OCI-LY1 (cell line): ENCODE measurements at regions not wholly inside any gene's neighbourhood (a gene's known extent, or its start where the extent isn't known, plus 50 kb on each side); places are given as distances from the start of the nearest gene placed in this dataset.

Source experiments
- H2AFZ ChIP-seq: fragments of 200-600 bp; sonication (generic), shearing (Covaris generic); 2 replicates; pipeline ENCODE4 v1.6.0; 2014; ENCODE audit warnings: antibody characterized with exemption, mild to moderate bottlenecking, low read length
- H3F3A ChIP-seq: fragments of 200-600 bp; sonication (generic), shearing (Covaris generic); 2 replicates; pipeline ENCODE4 v1.6.0; 2014; ENCODE audit warnings: mild to moderate bottlenecking, antibody characterized with exemption, low read length, moderate library complexity; ENCODE audit not compliant: insufficient read depth
- H3K27ac ChIP-seq: fragments of 200-600 bp; sonication (generic); 2 replicates; pipeline ENCODE4 v1.5.1; 2014; ENCODE audit warnings: low read length, mixed run types, mild to moderate bottlenecking, low read depth; ENCODE audit not compliant: poor library complexity, severe bottlenecking
- H3K27me3 ChIP-seq: fragments of 200-600 bp; sonication (generic); 2 replicates; pipeline ENCODE4 v1.6.0; 2014; ENCODE audit warnings: antibody characterized with exemption, mild to moderate bottlenecking, low read length, moderate library complexity; ENCODE audit not compliant: insufficient read depth
- H3K36me3 ChIP-seq: fragments of 200-600 bp; sonication (generic); 2 replicates; pipeline ENCODE4 v1.6.1; 2014; ENCODE audit warnings: mild to moderate bottlenecking, antibody characterized with exemption, low read length, moderate library complexity, mixed read lengths; ENCODE audit not compliant: insufficient read depth
- H3K4me1 ChIP-seq: fragments of 200-600 bp; sonication (generic); 2 replicates; pipeline ENCODE4 v1.5.1; 2014; ENCODE audit warnings: mild to moderate bottlenecking, low read length, moderate library complexity; ENCODE audit not compliant: insufficient read depth, severe bottlenecking
- H3K4me2 ChIP-seq: fragments of 200-600 bp; sonication (generic), shearing (Covaris generic); 2 replicates; pipeline ENCODE4 v1.6.1; 2014; ENCODE audit warnings: low read length
- H3K4me3 ChIP-seq: fragments of 200-600 bp; sonication (generic); 2 replicates; pipeline ENCODE4 v1.5.1; 2014; ENCODE audit warnings: low read length, low read depth, mild to moderate bottlenecking, mixed read lengths; ENCODE audit not compliant: poor library complexity, severe bottlenecking
- H3K79me2 ChIP-seq: fragments of 200-600 bp; shearing (Covaris generic); 2 replicates; pipeline ENCODE4 v1.6.1; 2016; ENCODE audit warnings: mixed run types, low read length, mixed read lengths; ENCODE audit not compliant: insufficient read depth
- H3K9ac ChIP-seq: fragments of 200-600 bp; sonication (generic), shearing (Covaris generic); 2 replicates; pipeline ENCODE4 v1.6.1; 2014; ENCODE audit warnings: mild to moderate bottlenecking, low read length, mixed read lengths
- H3K9me2 ChIP-seq: fragments of 200-600 bp; sonication (generic), shearing (Covaris generic); 2 replicates; pipeline ENCODE4 v1.6.1; 2014; ENCODE audit warnings: low read depth, mild to moderate bottlenecking, low read length, mixed read lengths
- H3K9me3 ChIP-seq: fragments of 200-600 bp; shearing (Covaris generic); 2 replicates; pipeline ENCODE4 v1.6.1; 2014; ENCODE audit warnings: low read length, mixed read lengths
- H4K20me1 ChIP-seq: fragments of 200-600 bp; sonication (generic), shearing (Covaris generic); 2 replicates; pipeline ENCODE4 v1.6.0; 2016; ENCODE audit warnings: mild to moderate bottlenecking, low read length; ENCODE audit not compliant: insufficient read depth
- EZH2 ChIP-seq: fragments of 200-600 bp; sonication (generic), shearing (Covaris generic); IDR thresholded peaks from 2 replicates; pipeline ENCODE4 v1.8.0; 2017; ENCODE audit warnings: borderline replicate concordance, mixed run types, mild to moderate bottlenecking, antibody characterized with exemption, low read length, moderate library complexity, mixed read lengths
- TF ChIP-seq, protein P1 (sequence below): fragments of 200-600 bp; sonication (generic), shearing (Covaris generic); IDR thresholded peaks from 2 replicates; pipeline ENCODE4 v1.5.1; 2017; ENCODE audit warnings: mild to moderate bottlenecking, antibody characterized with exemption, low read length, moderate library complexity, mixed read lengths

DNA sequence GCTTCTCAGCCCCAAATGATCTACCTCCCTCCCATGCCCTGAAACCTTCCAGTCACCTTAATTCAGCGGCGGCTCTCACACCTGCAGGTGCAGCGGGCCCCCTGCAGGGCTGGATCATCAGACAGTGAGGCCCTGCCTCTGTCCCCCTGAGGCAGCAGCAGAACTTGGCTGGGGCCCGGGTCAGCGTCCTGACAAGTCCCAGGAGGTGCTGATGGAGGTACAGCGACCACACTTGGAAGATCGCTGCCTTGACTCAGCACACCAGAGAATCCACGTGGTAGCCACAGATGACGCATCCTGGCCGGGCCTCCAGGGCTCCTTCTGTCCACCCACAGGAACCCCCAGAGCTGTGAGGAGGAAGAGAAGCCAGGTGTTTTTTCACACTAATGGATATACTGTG is 116.4 kb upstream of the THBS2 start:
- Histone ChIP-seq H3K9me3 (no peaks in the 10 kb centered on the region), H3K9ac (no peak overlapping the region), H3K27me3 (no peaks in the 10 kb centered on the region), H3K4me1 (no peaks in the 10 kb centered on the region), H3K9me2 (no peaks in the 10 kb centered on the region), H2AFZ (no peak overlapping the region), H3K27ac (no peak overlapping the region), H3K79me2 (no peaks in the 10 kb centered on the region), H3K36me3 (no peaks in the 10 kb centered on the region), H3K4me3 (no peak overlapping the region), H3K4me2 (no peak overlapping the region), H4K20me1 (no peaks in the 10 kb centered on the region), H3F3A (no peaks in the 10 kb centered on the region)
- TF ChIP-seq, protein P1, sequence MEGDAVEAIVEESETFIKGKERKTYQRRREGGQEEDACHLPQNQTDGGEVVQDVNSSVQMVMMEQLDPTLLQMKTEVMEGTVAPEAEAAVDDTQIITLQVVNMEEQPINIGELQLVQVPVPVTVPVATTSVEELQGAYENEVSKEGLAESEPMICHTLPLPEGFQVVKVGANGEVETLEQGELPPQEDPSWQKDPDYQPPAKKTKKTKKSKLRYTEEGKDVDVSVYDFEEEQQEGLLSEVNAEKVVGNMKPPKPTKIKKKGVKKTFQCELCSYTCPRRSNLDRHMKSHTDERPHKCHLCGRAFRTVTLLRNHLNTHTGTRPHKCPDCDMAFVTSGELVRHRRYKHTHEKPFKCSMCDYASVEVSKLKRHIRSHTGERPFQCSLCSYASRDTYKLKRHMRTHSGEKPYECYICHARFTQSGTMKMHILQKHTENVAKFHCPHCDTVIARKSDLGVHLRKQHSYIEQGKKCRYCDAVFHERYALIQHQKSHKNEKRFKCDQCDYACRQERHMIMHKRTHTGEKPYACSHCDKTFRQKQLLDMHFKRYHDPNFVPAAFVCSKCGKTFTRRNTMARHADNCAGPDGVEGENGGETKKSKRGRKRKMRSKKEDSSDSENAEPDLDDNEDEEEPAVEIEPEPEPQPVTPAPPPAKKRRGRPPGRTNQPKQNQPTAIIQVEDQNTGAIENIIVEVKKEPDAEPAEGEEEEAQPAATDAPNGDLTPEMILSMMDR = no peak
- TF ChIP-seq EZH2 = no peak

DNA sequence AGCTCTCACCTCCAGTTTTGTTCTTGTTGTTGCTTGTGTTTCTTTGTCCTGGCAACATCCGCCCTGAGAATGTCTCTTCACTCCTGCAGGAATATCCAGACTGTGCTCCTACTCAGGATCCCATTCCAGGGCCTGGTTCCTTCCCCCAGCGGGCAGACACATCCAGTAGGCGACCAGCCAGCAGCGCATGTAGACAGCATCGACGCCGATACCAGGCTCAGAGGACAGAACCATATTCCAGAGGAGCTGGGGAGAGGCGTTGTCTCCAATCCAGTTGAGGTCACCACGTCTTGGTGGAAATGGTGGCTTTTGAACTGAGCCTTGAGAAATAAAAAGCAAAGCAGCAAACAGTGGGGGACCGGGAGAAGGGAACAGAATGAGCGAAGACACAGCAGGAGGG is 114.6 kb upstream of the THBS2 start:
- Histone ChIP-seq H3K9ac (no peak overlapping the region), H3K36me3 (no peaks in the 10 kb centered on the region), H3F3A (no peaks in the 10 kb centered on the region), H3K4me3 (no peak overlapping the region), H3K9me2 (no peaks in the 10 kb centered on the region), H4K20me1 (no peaks in the 10 kb centered on the region), H3K27me3 (no peaks in the 10 kb centered on the region), H3K4me2 (no peak overlapping the region), H2AFZ (no peak overlapping the region), H3K27ac (no peak overlapping the region), H3K9me3 (no peaks in the 10 kb centered on the region), H3K4me1 (no peaks in the 10 kb centered on the region), H3K79me2 (no peaks in the 10 kb centered on the region)
- TF ChIP-seq EZH2 = no peak
- TF ChIP-seq, protein P1 = no peak

DNA sequence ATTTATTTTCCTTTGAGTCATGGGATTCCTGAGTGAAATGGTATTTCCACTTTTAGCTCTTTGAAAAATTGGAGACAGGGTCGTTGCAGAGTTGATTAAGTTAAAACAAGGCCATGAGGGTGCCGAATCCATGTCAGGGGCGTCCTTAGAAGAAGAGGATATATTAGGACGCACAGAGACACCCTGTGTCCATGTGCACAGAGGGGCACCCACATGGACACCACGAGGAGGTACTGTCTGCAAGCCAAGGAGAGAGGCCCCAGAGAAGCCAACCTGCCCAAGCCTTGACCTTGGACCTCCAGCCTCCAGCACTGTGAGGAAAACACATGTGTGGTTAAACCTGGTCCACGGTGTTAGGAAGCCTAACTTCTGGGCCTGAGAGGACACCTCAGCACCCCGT is 113.9 kb upstream of the THBS2 start:
- TF ChIP-seq, protein P1 = no peak
- TF ChIP-seq EZH2 = no peak
- H3K4me2 ChIP-seq = no peak overlapping the region
- no peaks in the 10 kb centered on the region for H3F3A ChIP-seq
- no peaks in the 10 kb centered on the region for H3K36me3 ChIP-seq
- H2AFZ ChIP-seq = no peak overlapping the region
- no peaks in the 10 kb centered on the region for H4K20me1 ChIP-seq
- H3K4me1 ChIP-seq = no peaks in the 10 kb centered on the region
- H3K9me2 ChIP-seq = no peaks in the 10 kb centered on the region
- H3K4me3 ChIP-seq = no peak overlapping the region
- no peak overlapping the region for H3K27ac ChIP-seq
- no peak overlapping the region for H3K9ac ChIP-seq
- H3K79me2 ChIP-seq = no peaks in the 10 kb centered on the region
- H3K27me3 ChIP-seq = no peaks in the 10 kb centered on the region
- no peaks in the 10 kb centered on the region for H3K9me3 ChIP-seq
